GM18868 (cell line): ENCODE measurements at regions not wholly inside any gene's neighbourhood (a gene's known extent, or its start where the extent isn't known, plus 50 kb on each side); places are given as distances from the start of the nearest gene placed in this dataset.

ENCODE experiments used
- ATAC-seq: cut with Tn5 transposase; IDR thresholded peaks from one replicate; pipeline ENCODE4 v1.9.1; 2021; ENCODE audit warnings: mild to moderate bottlenecking, moderate library complexity; ENCODE audit not compliant: unreplicated experiment

- no peak for ATAC-seq
These were observed 134.5 kb downstream of the URB2 start for GRCh38 chr1:229760478-229760996.

- ATAC-seq = no peak
These were observed 136.8 kb downstream of the URB2 start for GRCh38 chr1:229762891-229763290.

- ATAC-seq = no peak
These were observed 142.2 kb downstream of the URB2 start for GRCh38 chr1:229768232-229768631.

GRCh38 chr1:229769006-229769405 is 143.0 kb downstream of the URB2 start:
- no peak for ATAC-seq

GRCh38 chr1:229769809-229770208 is 143.8 kb downstream of the URB2 start:
- no peak for ATAC-seq

- no peak for ATAC-seq
These were observed 152.7 kb downstream of the URB2 start for GRCh38 chr1:229778794-229779193.

GRCh38 chr1:229781453-229781852 is 155.4 kb downstream of the URB2 start:
- no peak for ATAC-seq

GRCh38 chr1:229782469-229782868 is 156.4 kb downstream of the URB2 start:
- no peak for ATAC-seq

- no peak for ATAC-seq
These were observed 158.8 kb downstream of the URB2 start for GRCh38 chr1:229784834-229785233.

GRCh38 chr1:229786974-229787610 is 161.0 kb downstream of the URB2 start:
- ATAC-seq = no peak

- ATAC-seq = no peak
These were observed 162.0 kb downstream of the URB2 start for GRCh38 chr1:229788004-229788403.

- no peak for ATAC-seq
These were observed 166.2 kb downstream of the URB2 start for GRCh38 chr1:229792012-229792975.

GRCh38 chr1:229793488-229793887 is 167.4 kb downstream of the URB2 start:
- no peak for ATAC-seq

- no peak for ATAC-seq
These were observed 172.5 kb downstream of the URB2 start for GRCh38 chr1:229798558-229798957.

GRCh38 chr1:229803626-229804217 is 177.7 kb downstream of the URB2 start:
- no peak for ATAC-seq

- no peak for ATAC-seq
These were observed 182.2 kb downstream of the URB2 start for GRCh38 chr1:229808272-229808671.

- ATAC-seq = no peak
These were observed 184.1 kb downstream of the URB2 start for GRCh38 chr1:229810140-229810539.

GRCh38 chr1:229810961-229811360 is 184.9 kb downstream of the URB2 start:
- ATAC-seq = no peak

- ATAC-seq = no peak
These were observed 186.1 kb downstream of the URB2 start for GRCh38 chr1:229812148-229812547.

- ATAC-seq = no peak
These were observed 186.6 kb downstream of the URB2 start for GRCh38 chr1:229812693-229813092.

GRCh38 chr1:229815076-229815475 is 189.0 kb downstream of the URB2 start:
- no peak for ATAC-seq

GRCh38 chr1:229815961-229816360 is 189.9 kb downstream of the URB2 start:
- no peak for ATAC-seq
